Right lung (tissue), 2 donors: ENCODE measurements at regions not wholly inside any gene's neighbourhood (a gene's known extent, or its start where the extent isn't known, plus 50 kb on each side); places are given as distances from the start of the nearest gene placed in this dataset.

Experiments
- DNase-seq, 2 donors: peaks; one replicate each; pipeline ENCODE4 v3.0.0-alpha.2; 2013

DNA sequence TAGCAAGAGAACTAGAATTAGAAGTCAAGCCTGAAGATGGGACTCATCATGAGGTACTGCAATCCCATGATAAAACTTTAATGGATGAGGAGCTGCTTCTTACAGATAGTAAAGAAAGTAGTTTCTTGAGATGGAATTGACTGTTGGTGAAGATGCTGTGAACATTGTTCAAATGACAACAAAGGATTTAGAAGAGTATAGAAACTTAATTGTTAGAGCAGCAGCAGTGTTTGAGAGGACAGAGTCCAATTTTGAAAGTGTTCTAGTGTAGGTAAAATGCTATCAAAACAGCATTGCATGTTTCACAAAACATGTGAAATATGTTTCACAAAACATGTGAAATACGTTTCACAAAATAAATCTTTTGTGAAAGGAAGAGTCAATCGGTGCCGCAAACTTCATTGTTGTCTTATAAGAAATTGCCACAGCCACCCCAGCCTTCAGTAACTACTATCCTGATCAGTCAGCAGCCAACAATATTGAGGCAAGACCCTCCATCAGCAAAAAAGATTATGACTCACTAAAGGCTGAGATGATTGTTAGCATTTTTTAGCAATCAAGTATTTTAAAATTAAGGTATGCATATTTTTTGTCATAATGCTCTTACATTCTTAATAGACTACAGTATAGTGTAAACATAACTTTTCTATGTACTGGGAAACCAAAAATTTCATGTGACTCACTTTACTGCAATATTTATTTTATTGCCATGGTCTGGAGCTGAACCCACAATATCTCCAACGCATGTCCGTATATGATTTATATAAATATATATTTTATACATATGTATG lies 173.4 kb upstream of the BMP4 start:
- no peak for DNase-seq

DNA sequence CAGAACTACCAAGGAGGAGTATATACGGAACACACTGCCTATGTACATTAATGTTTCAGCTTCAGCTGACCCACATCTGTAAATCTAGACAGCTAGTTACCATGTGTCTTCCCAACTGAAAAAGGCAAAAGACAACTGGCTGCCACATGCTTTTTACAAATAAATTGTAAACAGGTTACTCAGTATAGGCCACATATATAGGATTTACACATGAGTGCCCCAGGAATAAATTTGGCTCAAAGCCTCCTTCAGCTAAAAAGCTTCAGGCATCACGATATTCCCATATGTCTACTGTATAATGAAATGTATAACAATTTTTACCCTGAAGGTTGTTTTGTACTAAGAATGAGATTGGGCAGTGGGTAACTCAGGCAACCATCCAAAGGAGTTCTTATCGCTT lies 175.9 kb upstream of the BMP4 start:
- DNase-seq: no peak

DNA sequence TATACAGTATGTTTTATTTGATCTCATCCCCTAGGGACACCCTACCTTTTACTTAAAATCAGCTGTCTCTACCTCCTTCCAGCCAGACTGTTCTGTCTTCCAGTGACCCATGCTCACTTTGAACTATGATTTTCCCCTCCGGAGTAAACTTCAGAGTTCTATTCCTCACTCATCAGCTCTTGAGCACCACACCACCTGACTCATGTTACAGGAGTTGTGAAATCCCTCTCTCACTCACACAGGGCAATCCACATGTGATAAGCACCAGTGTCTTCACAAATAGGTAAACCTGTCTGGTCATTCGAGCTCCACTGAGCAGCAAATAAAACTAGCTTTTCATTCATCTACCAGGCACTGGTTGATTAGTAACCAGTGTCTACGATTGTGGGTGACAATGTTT lies 177.3 kb upstream of the BMP4 start:
- peak in 1 of 2 donors; percentile 1 for DNase-seq

DNA sequence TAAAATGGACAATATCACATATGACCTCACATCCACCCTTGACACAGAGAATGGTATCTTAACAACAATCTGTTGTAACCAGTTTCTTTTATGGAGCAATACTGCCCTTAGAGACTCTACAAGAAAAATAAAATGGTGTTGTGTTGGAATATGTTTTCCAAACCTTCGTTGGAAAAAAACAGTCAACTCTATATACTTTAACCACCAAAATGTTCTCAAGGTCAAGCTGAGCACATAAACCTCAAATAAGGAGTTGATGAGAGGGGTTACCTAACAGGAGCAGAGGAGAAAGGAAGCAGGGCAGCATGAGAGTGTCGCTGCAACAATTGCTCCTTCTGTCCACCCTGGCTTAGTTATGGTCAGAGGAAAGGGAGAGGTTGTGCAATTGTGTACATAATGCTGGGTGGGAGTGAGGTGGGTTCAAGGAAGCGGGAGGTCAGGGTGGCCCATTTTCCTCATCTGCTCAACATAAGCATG lies 179.2 kb upstream of the BMP4 start:
- no peak for DNase-seq

DNA sequence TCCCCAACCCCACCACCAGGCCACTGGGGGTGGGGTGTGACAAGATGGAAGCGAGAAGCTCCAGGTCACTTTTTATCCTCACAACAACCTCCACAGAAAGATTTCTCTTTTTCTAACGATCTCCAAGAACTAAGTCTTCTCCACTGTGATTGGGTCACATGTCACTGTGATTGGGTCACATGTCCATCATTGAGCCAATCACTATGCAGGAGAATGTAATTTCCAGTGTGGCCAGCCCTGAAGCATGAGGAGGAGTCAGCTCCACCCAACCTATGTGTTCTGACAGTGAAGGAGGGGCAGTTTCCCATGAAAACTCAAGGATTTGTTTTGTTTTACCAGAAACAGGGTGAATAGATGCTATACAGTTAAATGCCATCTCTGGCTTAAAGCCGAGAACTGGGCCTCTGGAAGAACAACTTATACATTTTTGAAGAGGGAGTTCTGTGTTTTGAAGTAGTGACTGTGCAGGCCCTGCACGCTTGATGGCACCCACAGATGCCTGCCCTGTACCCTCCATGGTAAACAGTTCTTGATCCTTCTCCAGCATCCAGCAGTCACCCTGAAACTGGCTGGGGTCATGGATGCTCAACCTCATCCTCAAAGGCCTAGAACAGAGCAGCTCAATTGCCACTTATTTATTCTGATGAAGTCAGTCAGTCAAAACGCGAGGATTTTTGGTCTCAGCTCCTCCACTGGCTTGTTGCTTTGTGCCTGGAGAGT lies 180.4 kb upstream of the BMP4 start:
- no peak for DNase-seq

DNA sequence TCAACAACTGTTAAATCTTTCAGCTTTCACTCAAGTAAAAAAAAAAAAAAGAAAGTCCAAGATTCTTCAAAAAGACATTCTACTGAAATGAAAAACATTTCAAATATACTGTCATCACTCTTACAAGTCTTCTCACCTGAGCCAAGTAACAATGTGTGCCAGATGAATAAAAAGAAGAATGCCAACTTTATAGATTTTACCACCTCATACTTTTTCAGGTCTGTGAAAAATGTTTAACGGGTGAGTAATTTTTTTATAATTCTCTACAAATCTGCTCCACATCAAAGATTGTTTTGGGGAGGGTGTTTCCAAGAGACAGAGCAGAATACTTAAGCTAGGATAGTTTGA lies 181.0 kb upstream of the BMP4 start:
- DNase-seq: no peak

DNA sequence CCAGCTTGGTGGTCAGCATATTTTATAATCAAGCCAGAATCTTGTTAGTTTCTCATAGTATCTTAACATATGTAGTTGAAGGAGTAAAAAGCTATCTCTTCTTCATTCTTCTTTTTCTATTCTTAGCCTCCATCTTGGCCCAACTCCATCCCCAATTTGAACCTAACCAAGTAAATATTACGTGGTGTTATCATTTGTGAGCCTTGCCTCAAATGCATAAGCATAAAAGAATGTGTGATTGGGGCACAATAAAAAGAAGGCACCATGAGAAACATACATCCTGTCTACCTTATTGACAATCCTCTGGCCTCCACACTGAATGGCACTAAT lies 181.4 kb upstream of the BMP4 start:
- no peak for DNase-seq

DNA sequence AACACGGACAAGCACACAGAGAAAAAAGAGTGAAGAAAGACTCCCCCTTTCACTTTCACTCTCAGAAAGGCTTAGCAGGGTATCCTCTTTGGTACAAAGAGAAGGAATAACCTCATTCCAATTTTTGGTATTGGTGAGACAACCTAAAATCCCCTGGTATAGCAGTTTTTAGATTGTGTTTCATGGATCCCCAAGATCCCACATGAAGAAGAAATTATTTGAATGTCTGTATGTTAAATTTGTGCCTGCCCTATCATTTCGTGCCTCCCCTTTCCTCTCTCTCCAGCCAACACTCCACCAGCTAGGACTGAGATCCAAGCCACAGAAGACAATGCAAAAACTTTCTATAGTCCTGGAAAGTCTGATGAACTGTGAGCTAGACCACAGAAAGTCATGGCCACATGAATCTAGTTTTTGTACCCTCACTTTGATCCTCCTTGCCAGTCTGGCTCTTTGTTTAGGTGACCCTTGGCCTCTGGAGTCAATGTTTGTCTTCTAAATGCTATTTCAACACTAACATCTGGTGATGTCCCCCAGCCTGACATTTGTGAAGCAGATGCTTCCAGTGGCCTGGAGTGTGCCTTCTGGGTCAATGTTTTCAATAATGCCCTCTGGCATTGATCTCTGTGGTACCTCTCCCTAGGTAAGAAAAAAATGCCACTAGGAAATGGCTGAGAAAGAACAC lies 181.9 kb upstream of the BMP4 start:
- DNase-seq: no peak

DNA sequence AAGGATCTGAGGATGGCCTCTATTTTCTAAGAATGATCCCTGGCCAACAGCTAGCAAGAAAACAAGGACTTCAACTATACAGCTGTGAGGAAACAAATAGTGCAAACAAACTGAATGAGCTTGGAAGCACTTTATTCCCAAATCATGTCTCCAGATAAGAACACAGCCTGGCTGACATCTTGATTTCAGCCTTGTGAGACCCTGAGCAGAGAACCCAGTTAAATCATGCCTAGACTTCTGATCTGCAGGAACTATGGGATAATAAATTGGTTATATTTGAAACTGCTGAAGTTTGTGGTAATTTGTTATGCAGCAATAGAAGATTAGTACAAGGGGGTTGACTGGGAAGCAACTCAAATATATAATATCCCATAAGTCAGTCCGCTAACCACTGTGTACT lies 183.9 kb upstream of the BMP4 start:
- no peak for DNase-seq

DNA sequence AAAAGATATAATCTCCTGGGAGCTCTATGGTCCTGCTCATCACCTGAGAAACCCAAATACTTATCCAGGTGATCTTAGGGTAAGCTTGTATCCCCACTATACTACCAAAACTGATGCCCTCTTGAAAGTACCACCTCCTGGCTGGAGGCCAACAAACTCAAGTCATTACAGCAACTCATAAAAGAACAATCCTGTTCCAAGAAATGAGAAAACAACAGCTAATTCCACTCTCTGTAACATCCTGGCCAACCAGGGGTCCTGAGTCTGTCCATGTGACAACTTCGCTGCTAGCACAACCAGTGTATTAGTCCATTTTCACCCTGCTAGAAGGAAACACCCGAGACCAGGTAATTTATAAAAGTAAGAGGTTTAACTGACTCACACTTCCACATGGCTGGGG lies 190.0 kb upstream of the BMP4 start:
- DNase-seq: no peak

DNA sequence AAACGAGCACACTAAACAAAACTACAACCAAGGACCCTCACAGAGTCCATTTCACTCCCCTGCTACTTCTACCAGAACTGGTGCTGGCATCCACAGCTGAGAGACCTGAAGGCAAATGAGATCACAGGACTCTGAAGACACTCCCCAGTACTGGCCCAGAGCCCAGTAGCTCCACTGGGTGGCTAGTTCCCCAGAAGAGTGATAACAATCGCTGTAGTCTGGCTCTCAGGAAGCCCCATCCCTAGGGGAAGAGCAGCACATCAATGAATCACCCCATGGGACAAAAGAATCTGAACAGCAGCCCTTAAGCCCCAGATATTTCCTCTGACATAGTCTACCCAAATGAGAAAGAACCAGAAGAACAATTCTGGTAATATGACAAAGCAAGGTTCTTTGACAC lies 190.7 kb upstream of the BMP4 start:
- DNase-seq: no peak

DNA sequence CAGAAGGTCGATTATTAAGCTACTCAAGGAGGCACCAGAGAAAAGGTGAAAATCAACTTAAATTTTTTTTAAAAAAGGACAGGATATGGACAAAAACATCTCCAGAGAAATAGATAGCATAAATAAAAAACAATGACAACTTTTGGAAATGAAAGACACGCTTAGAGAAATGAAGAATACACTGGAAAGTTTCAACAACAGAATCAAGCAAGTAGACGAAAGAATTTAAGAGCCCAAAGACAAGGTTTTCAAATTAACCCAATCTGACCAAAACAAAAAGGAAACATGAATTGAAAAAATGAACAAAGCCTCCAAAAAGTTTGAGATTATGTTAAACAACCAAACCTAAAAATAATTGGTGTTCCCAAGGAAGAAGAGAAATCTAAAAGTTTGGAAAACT lies 191.1 kb upstream of the BMP4 start:
- DNase-seq: no peak

DNA sequence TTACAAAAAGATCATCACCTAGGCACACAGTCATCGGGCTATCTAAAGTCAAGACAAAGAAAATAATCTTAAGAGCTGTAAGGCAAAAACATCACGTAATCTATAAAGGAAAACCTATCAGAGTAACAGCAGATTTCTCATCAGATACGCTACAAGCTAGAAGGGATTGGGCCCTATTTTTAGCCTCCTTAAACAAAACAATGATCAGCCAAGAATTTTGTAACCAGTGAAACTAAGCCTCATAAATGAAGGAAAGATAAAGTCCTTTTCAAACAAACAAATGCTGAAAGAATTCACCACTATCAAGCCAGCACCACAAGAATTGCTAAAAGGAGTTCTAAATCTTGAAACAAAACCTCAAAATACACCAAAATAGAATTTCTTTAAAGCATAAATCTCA lies 191.6 kb upstream of the BMP4 start:
- no peak for DNase-seq

DNA sequence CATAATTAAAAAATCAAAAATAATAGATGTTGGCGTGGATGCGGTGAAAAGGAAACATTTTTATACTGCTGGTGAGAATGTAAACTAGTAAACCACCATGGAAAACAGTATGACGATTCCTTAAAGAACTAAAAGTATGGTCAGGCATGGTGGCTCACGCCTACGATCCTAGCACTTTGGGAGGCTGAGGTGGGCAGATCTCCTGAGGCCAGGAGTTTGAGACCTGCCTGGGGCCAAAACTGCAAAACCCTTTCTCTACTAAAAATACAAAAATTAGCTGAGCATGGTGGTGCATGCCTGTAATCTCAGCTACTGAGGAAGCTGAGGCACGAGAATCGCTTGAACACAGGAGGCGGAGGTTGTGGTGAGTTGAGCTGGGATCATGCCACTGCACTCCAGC lies 195.7 kb upstream of the BMP4 start:
- DNase-seq: no peak

DNA sequence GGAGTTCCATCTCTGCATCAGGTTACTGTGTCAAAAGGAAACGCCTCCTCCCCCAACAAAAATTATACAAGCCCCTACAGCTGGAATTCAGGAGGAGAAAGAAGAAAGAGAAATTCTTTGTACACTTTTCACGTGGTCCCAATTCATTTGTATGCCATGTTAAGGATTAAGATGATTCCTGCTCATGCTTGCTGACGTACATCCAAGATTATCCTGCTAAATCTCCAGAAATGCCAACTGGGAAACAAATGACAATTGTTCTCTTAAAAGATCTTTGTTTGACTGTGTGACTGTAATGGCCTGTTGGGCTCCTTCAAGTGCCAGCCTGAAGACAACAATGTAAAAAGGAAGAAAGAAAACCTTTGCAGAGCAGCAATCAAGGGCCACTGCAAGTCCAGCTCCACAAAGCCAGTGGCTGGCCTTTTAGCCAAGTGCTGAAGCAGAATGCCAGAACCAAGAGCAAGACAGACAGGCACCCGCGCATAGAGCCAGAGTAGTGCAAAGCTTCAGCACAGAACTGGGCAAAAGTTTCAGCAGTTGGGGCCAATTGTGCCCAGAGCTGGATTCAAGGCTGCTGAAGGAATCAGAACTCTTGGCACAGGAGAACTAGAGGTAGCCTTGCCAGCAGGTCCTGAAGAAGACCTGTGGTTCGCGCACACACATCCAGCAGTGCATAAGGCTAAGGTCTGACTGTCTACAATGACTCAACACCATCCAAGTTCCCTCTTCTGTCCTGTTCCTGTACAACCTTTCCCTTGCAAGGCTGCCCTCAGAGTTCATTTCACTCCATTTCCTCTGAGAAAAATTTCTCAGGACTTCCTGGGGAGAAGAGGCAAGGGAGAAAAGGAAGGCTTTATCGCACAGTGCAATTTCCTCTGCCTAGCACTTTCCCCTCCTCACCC lies 209.7 kb upstream of the BMP4 start:
- DNase-seq: no peak

DNA sequence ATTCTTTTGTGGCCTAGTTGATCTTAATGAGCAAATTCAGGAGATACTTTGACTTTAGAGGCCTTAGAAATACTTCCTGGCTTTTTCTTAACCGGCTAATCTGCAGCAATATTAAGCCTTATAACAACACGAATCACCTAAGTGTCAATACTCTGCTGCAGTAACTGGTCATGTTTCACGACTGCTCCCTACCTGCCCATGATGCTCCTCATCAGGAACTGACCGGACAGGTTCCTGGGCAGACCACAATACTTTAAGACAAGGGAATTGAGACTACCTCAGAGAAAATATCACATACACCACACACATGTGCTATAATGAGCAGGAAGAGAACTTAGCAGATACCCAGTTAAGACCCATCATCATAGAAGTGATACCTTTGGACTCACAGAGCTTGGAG lies 211.9 kb upstream of the BMP4 start:
- DNase-seq: no peak

DNA sequence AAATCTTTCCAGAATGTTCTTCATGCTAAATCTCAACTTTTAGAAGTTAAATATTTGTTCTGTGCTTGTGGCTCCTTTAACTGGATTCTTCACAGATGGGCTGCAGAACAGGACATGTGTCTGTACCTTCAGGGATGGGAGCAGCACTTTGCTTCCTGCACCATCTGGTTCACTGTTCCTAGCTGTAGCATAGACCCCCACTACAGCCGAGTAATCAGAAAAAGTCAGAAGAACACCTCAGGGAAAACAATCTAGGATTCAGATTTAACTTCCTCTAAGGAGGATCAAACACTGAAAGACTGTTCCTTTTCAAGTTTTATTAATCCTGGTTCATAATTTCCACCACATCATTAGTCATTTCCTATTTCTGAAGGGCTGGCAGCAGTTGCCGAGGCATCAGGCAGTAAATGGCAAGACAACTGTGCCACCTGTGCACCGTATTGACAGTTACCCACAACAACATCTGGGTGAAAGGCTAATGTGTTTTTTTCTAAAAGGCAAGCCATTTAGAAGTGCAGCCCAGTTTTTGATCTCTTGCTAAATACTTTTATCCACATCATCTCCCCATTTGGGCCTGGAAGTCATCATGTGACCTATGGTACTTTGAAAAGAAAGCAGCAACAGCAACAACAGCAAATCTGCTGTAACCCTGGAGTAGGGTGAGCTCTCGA lies 212.8 kb upstream of the BMP4 start:
- DNase-seq: no peak

DNA sequence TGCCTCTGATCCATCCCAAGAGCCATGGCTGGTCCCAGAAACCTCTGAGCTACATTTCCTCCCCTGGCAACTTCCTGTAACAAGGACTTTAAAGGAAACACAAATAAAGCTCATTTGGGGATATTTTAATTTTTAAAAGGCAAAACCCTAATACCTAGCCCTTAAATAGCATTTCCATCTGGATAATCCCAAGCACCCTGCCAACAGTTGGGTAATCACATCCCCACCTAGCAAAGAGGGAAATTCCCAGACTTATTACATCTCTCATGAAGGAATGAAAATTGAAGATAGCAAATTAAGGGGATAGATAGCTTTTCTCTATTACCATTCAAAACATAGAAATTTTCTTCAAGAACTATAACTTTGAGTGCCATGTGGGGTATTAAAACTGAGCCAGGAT lies 213.7 kb upstream of the BMP4 start:
- no peak for DNase-seq

DNA sequence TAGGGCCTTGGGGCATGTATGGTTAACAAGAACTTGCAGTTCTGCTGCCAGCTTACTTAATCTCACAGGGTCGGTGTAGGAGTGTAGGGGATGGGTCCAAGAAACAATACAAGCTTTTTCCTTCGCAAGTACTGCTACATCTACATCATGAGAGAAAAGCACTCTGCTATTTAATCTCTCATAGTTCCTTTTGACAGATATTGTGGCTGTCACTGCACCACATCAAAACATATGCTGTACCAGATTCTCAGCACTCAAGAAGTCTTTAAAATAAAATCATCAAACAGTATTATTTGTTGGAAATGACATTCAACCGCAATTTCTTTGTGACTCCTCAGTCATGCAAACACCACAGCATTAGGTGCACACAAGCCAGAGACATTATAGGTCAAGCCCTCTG lies 215.5 kb upstream of the BMP4 start:
- no peak for DNase-seq

DNA sequence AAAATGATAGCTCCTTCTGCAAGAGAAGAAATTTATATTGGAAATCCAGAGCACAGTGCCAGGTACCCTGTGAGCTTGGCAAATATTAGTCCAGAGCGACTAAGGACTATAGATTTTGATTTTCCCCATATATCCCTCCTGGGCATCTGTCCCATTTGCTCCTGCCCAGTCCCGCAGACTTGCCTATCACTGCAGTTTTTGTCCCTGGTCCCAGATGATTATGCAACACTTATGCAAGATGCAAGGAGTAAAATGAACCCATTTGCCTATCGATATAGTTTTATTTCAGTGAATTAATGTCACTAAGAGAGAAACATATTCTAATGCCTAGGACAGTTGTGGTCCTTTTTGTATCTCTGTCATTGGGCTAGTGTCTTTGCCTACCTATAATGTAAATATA lies 215.9 kb upstream of the BMP4 start:
- no peak for DNase-seq

DNA sequence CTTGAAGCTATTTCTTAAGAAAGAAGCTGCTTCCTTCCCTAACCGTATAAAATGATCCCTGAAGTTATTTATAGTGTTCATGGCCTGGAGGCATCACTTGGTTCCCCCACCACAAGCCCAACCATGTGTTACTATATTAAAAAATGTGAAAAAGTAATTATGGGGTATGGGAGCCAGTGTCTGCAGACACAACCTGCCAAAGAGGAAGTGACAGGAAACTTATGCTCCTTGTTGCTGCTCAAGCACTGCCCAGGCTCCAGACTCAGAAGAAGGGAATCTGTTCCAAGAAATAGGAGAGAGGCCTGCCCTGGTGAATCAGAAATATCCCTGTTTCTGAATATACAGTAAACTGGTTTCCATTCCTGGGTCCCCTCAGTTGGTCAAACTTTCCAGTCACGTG lies 217.2 kb upstream of the BMP4 start:
- DNase-seq: peak; percentile 54 to 56

DNA sequence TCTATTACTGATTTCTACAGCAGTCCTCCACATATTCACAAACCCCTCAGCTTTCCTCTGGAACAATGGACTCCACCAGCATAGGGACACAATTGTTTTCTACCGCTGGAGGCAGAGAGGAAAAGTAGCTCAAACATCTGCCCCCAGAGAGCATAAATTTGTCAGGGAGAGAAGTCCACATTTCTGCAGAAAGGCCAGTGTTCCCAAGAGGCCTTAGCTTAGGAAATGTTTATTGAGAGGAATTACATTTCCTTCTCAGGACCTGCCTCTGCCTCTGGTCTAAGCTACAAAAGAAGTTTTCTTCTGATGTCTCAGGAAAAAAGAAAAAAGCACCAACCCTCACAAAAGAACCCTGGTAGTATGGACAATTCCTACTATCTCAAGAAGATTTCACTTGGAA lies 217.8 kb upstream of the BMP4 start:
- no peak for DNase-seq
